ENCODE measurements at regions not wholly inside any gene's neighbourhood (a gene's known extent, or its start where the extent isn't known, plus 50 kb on each side); places are given as distances from the start of the nearest gene placed in this dataset.
"Not testable (repeated sequence)": the region's sequence is repeated elsewhere in the genome, so short reads cannot be mapped to it uniquely, and the experiment has no call there.

GRCh38 chr17:6000426-6000825, 69.8 kb upstream of the WSCD1 start:
- Histone ChIP-seq H3K36me3 (ENCODE audit: control insufficient read depth, low read length) (no peaks in the 10 kb centered on the region), H3K4me1 (ENCODE audit: control insufficient read depth, low read length) (no peaks in the 10 kb centered on the region), H3F3A (ENCODE audit: control insufficient read depth, insufficient read depth) (no peaks in the 10 kb centered on the region)

DNA sequence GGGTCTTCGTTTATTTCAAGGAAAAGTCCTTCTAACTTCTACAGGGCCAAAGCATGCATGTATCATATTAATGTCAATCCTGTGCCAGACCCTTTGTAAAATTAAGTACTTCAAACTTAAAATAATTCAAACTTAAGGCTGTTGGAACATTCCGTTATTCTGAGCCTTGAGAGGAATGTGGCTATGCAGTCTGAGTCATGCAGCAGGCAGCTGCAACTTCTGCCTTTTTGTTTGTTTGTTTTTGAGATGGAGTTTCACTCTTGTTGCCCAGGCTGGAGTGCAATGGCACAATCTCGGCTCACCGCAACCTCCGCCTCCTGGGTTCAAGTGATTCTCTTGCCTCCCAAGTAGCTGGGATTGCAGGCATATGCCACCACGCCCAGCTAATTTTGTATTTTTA, 67.0 kb upstream of the WSCD1 start:
- H3K4me2 ChIP-seq (ENCODE audit: low read length); H3K27me3 ChIP-seq (ENCODE audit: control insufficient read depth, low read length): not testable (repeated sequence)

More at GRCh38 chr17:6000426-6000825, 69.8 kb upstream of the WSCD1 start:
- Histone ChIP-seq H4K20me1 (ENCODE audit: control insufficient read depth, insufficient read depth, low read depth, low read length) (no peaks in the 10 kb centered on the region), H3K79me2 (ENCODE audit: control insufficient read depth, low read length) (no peaks in the 10 kb centered on the region), H3K4me3 (ENCODE audit: low read length) (no peak overlapping the region), H3K4me2 (ENCODE audit: low read length) (no peak overlapping the region), H3K27ac (ENCODE audit: low read depth, low read length) (no peak overlapping the region), H3K9me2 (replicated peaks; ENCODE audit: control insufficient read depth, low read length) (no peaks in the 10 kb centered on the region), H3K9me3 (ENCODE audit: control insufficient read depth, insufficient read depth, low read length) (no peaks in the 10 kb centered on the region), H3K27me3 (ENCODE audit: control insufficient read depth, low read length) (no peaks in the 10 kb centered on the region)
- TF ChIP-seq EZH2phosphoT487 (IDR thresholded peaks at IDR 0.05; ENCODE audit: borderline replicate concordance, low read length) (no peak), CTCF (IDR thresholded peaks at IDR 0.05; ENCODE audit: low read depth, low read length, poor library complexity, severe bottlenecking) (no peak)

GRCh38 chr17:6005939-6006338, 64.2 kb upstream of the WSCD1 start:
- Histone ChIP-seq H3K9me3 (ENCODE audit: control insufficient read depth, insufficient read depth, low read length) (no peaks in the 10 kb centered on the region), H3K4me2 (ENCODE audit: low read length) (no peak overlapping the region), H3K36me3 (ENCODE audit: control insufficient read depth, low read length) (no peaks in the 10 kb centered on the region), H3F3A (ENCODE audit: control insufficient read depth, insufficient read depth) (no peaks in the 10 kb centered on the region), H3K9me2 (replicated peaks; ENCODE audit: control insufficient read depth, low read length) (no peaks in the 10 kb centered on the region), H3K27me3 (ENCODE audit: control insufficient read depth, low read length) (no peaks in the 10 kb centered on the region), H3K4me3 (ENCODE audit: low read length) (no peak overlapping the region), H3K4me1 (ENCODE audit: control insufficient read depth, low read length) (no peaks in the 10 kb centered on the region), H3K27ac (ENCODE audit: low read depth, low read length) (no peak overlapping the region), H4K20me1 (ENCODE audit: control insufficient read depth, insufficient read depth, low read depth, low read length) (no peaks in the 10 kb centered on the region), H3K79me2 (ENCODE audit: control insufficient read depth, low read length) (no peaks in the 10 kb centered on the region)
- TF ChIP-seq EZH2phosphoT487 (IDR thresholded peaks at IDR 0.05; ENCODE audit: borderline replicate concordance, low read length) (no peak), CTCF (IDR thresholded peaks at IDR 0.05; ENCODE audit: low read depth, low read length, poor library complexity, severe bottlenecking) (no peak)

More for the DNA sequence above, 67.0 kb upstream of the WSCD1 start:
- not testable (repeated sequence) for H3K79me2 ChIP-seq (ENCODE audit: control insufficient read depth, low read length); H4K20me1 ChIP-seq (ENCODE audit: control insufficient read depth, insufficient read depth, low read depth, low read length); H3K27ac ChIP-seq (ENCODE audit: low read depth, low read length); H3K9me2 ChIP-seq (replicated peaks; ENCODE audit: control insufficient read depth, low read length); H3K4me1 ChIP-seq (ENCODE audit: control insufficient read depth, low read length); H3K4me3 ChIP-seq (ENCODE audit: low read length); H3F3A ChIP-seq (ENCODE audit: control insufficient read depth, insufficient read depth); H3K36me3 ChIP-seq (ENCODE audit: control insufficient read depth, low read length); H3K9me3 ChIP-seq (ENCODE audit: control insufficient read depth, insufficient read depth, low read length)

DNA sequence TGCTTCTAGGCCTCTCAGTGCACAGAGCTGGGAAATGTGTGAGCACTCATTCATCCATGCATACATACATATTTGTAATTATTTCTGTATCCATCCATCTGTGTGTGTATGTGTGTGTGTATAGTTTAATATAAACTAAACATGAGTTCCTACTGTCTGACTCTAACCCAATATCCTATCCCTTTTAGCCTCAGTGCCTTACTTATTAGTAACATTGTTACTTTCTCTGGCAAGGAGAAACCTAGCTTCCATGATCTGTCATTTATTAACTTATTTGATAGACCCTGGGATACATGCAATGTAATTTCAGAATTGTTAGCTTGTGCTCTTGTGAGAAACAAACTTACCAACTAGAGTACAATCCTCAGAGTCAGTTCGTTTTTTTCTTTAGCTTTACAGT, 59.0 kb upstream of the WSCD1 start:
- Histone ChIP-seq H3K9me3 (ENCODE audit: control insufficient read depth, insufficient read depth, low read length) (no peaks in the 10 kb centered on the region), H4K20me1 (ENCODE audit: control insufficient read depth, insufficient read depth, low read depth, low read length) (no peaks in the 10 kb centered on the region), H3K9me2 (replicated peaks; ENCODE audit: control insufficient read depth, low read length) (no peaks in the 10 kb centered on the region), H3K4me3 (ENCODE audit: low read length) (no peak overlapping the region), H3K4me1 (ENCODE audit: control insufficient read depth, low read length) (no peaks in the 10 kb centered on the region), H3K27me3 (ENCODE audit: control insufficient read depth, low read length) (no peaks in the 10 kb centered on the region; the same call in 1 of the 2 replicates), H3K4me2 (ENCODE audit: low read length) (no peak overlapping the region), H3F3A (ENCODE audit: control insufficient read depth, insufficient read depth) (no peaks in the 10 kb centered on the region), H3K27ac (ENCODE audit: low read depth, low read length) (no peak overlapping the region), H3K79me2 (ENCODE audit: control insufficient read depth, low read length) (no peaks in the 10 kb centered on the region), H3K36me3 (ENCODE audit: control insufficient read depth, low read length) (no peaks in the 10 kb centered on the region)
- no peak for TF ChIP-seq CTCF (IDR thresholded peaks at IDR 0.05; ENCODE audit: low read depth, low read length, poor library complexity, severe bottlenecking)
- TF ChIP-seq EZH2phosphoT487 (IDR thresholded peaks at IDR 0.05; ENCODE audit: borderline replicate concordance, low read length), result no peak
